22Rv1 (cell line): ENCODE measurements at regions not wholly inside any gene's neighbourhood (a gene's known extent, or its start where the extent isn't known, plus 50 kb on each side); places are given as distances from the start of the nearest gene placed in this dataset.

Experiments used
- H3K27ac ChIP-seq: fragments of 450-650 bp; 2 replicates; pipeline ENCODE4 v1.5.1; 2017
- CTCF ChIP-seq: fragments of 450-650 bp; IDR thresholded peaks from 2 replicates; pipeline ENCODE4 v1.5.1; 2017; ENCODE audit warnings: mild to moderate bottlenecking
- ZFX ChIP-seq: fragments of 450-650 bp; IDR thresholded peaks from 2 replicates; pipeline ENCODE4 v1.6.1; 2017; ENCODE audit warnings: antibody characterized with exemption, borderline replicate concordance

GRCh38 chrX:122906726-122907125, 277.4 kb upstream of the GRIA3 start:
- TF ChIP-seq CTCF = no peak
- TF ChIP-seq ZFX = no peak
- H3K27ac ChIP-seq = no peak overlapping the region

- no peak overlapping the region for H3K27ac ChIP-seq
- TF ChIP-seq CTCF = no peak
- no peak for TF ChIP-seq ZFX
These were observed 276.7 kb upstream of the GRIA3 start for GRCh38 chrX:122907375-122907774.

GRCh38 chrX:122910697-122911096, 273.4 kb upstream of the GRIA3 start:
- TF ChIP-seq ZFX (no peak), CTCF (no peak)
- H3K27ac ChIP-seq = no peak overlapping the region

- no peak for TF ChIP-seq CTCF
- no peak for TF ChIP-seq ZFX
- H3K27ac ChIP-seq = no peak overlapping the region
These were observed 270.9 kb upstream of the GRIA3 start for GRCh38 chrX:122913134-122913533.

GRCh38 chrX:122913764-122914163, 270.3 kb upstream of the GRIA3 start:
- no peak overlapping the region for H3K27ac ChIP-seq
- TF ChIP-seq ZFX = no peak
- no peak for TF ChIP-seq CTCF

- H3K27ac ChIP-seq = no peak overlapping the region
- TF ChIP-seq ZFX = no peak
- TF ChIP-seq CTCF = no peak
These were observed 269.8 kb upstream of the GRIA3 start for GRCh38 chrX:122914256-122914655.

GRCh38 chrX:122934131-122934530, 249.9 kb upstream of the GRIA3 start:
- no peak overlapping the region for H3K27ac ChIP-seq
- TF ChIP-seq ZFX (no peak), CTCF (no peak)
